Stimulated activated effector memory CD8-positive, alpha-beta T cell treated with anti-CD3 and anti-CD28 coated beads, Interleukin-12 subunit alpha, Interleukin-12 subunit beta, amount 100 ng/mL, for 72 hours (primary cell): ENCODE measurements at regions not wholly inside any gene's neighbourhood (a gene's known extent, or its start where the extent isn't known, plus 50 kb on each side); places are given as distances from the start of the nearest gene placed in this dataset.
"Not testable (repeated sequence)": the region's sequence is repeated elsewhere in the genome, so short reads cannot be mapped to it uniquely, and the experiment has no call there.

Experiments
- ATAC-seq: fragments of 150-1000 bp; cut with Tn5 transposase; 2 replicates; pipeline ENCODE4 v1.10.0; 2021
- DNase-seq, 2 donors: peaks; one replicate each; pipeline ENCODE4 v3.0.0; 2021 to 2022; ENCODE audit warnings: low spot score in 2 of 2
- H3K27ac Mint-ChIP-seq: one replicate; pipeline ENCODE4 v1.8.0; 2022; ENCODE audit warnings: mild to moderate bottlenecking, mixed read lengths
- H3K36me3 Mint-ChIP-seq: one replicate; pipeline ENCODE4 v1.8.0; 2022; ENCODE audit warnings: mild to moderate bottlenecking, mixed read lengths
- H3K4me1 Mint-ChIP-seq: one replicate; pipeline ENCODE4 v1.8.0; 2022; ENCODE audit warnings: mixed read lengths
- H3K4me3 Mint-ChIP-seq: one replicate; pipeline ENCODE4 v1.8.0; 2022; ENCODE audit warnings: mild to moderate bottlenecking, mixed read lengths
- H3K9me3 Mint-ChIP-seq: one replicate; pipeline ENCODE4 v1.8.0; 2022; ENCODE audit warnings: mixed read lengths

- ATAC-seq, H3K4me3 Mint-ChIP-seq, H3K4me1 Mint-ChIP-seq, H3K27ac Mint-ChIP-seq, H3K9me3 Mint-ChIP-seq, DNase-seq, H3K36me3 Mint-ChIP-seq: not testable (repeated sequence)
These were observed 793.5 kb downstream of the NR4A2 start for GRCh38 chr2:155539028-155539427.

DNA sequence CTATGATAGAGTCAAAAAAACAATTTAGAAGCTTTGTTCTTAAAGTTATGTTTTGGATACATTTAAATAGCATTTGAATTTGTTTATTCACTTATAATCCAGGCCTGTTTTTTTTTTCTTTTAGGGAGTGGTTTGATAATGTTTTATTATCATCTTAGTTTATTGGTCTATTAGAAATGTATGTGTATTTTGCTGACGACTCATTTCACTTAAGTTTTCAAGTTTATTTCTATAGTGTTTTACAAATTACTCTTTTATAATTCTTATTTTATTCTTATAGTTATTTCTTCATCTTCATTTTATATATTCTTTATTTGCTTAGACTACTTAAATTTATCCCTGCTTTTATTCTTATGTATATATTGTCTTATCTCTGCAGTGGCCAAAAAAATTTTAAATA is 804.5 kb downstream of the NR4A2 start:
- Mint-ChIP-seq H3K9me3 (peaks cover 10% of the 10 kb centered on the region), H3K4me1 (no peaks in the 10 kb centered on the region), H3K27ac (no peak overlapping the region), H3K36me3 (no peaks in the 10 kb centered on the region), H3K4me3 (no peak overlapping the region)
- no peak for ATAC-seq
- DNase-seq, result no peak

DNA sequence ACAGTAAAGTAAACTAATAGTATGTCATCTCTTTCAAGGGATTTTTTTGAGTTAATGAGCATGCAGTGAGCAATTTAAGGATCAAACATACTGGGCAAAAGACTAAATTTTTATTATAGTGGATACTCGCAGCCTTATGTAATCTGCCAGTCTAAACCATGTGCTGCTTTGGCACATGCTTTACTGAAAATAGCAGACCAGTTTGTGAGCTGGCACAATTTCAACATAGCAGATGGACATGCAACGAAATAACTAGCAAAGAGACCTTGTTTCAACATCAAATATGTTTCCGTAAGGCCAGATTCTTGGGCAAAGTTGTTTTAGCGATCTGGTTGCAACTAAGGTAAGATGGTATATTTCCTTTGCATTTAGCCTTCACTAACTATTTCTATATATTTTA is 807.3 kb downstream of the NR4A2 start:
- no peak overlapping the region for H3K27ac Mint-ChIP-seq
- H3K9me3 Mint-ChIP-seq, result peaks cover 7% of the 10 kb centered on the region
- no peak for DNase-seq

DNA sequence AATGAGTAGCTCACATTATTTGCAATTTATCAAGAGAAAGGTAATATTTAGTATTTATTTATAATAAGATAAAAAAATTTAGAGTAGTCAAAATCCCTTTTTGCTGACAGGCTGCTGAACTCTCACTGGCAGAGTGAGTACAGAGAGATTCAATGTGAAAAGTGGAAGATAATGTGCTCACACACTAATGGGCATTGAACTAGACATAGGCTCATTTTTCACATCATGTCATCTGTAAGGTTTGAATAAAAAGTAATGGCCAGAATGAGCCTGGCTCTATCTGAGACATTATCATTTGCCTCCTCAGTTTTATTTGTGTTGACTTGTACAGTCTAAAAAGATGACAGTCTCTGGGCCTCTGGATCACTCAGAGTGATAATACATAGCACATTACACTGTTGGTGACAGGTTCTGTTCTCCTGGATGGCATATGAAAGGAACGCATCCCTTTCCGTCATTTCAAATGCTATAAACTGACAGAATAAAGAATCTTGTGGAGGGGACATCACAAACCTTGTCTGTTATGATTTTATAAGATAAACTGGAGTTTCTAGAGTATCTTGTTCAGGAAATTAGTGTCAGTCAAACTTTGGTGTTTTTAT is 812.9 kb downstream of the NR4A2 start:
- Mint-ChIP-seq H3K4me3 (no peak overlapping the region), H3K9me3 (peaks cover 11% of the 10 kb centered on the region), H3K36me3 (no peaks in the 10 kb centered on the region), H3K4me1 (no peaks in the 10 kb centered on the region), H3K27ac (no peak overlapping the region)
- DNase-seq (no peak), ATAC-seq (no peak)

More for the DNA sequence above, 807.3 kb downstream of the NR4A2 start:
- Mint-ChIP-seq H3K4me3 (no peak overlapping the region), H3K4me1 (no peaks in the 10 kb centered on the region), H3K36me3 (no peaks in the 10 kb centered on the region)
- no peak for ATAC-seq

- no peak for ATAC-seq
- DNase-seq, result no peak
These were observed 814.4 kb downstream of the NR4A2 start for GRCh38 chr2:155518094-155518493.

DNA sequence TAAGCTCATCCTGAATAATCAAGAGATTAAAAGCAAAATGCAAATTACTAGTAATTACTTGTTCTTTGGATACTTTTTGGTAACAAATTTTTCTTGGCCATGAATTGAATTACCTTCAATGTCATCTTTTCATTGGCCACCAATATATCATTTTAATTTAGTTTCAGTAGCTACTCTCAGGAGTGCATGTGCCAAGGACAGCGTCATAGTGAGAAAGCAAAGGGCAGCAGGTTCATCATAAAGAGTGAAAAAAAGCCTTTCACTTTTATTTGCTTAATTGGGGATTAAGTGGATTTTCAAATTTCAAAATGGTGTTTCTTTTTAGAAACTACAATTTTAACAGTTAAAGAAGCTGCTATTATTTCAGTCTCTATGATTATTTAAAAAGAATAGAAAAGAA is 815.2 kb downstream of the NR4A2 start:
- H3K36me3 Mint-ChIP-seq, result no peaks in the 10 kb centered on the region
- no peaks in the 10 kb centered on the region for H3K4me1 Mint-ChIP-seq
- ATAC-seq, result no peak
- no peak for DNase-seq
- H3K4me3 Mint-ChIP-seq, result no peak overlapping the region
- no peak overlapping the region for H3K27ac Mint-ChIP-seq
- peaks cover 14% of the 10 kb centered on the region for H3K9me3 Mint-ChIP-seq

More at GRCh38 chr2:155518094-155518493, 814.4 kb downstream of the NR4A2 start:
- Mint-ChIP-seq H3K36me3 (no peaks in the 10 kb centered on the region), H3K4me3 (no peak overlapping the region), H3K27ac (no peak overlapping the region), H3K9me3 (peaks cover 14% of the 10 kb centered on the region), H3K4me1 (no peaks in the 10 kb centered on the region)

- H3K9me3 Mint-ChIP-seq, result peaks cover 12% of the 10 kb centered on the region
- H3K4me1 Mint-ChIP-seq, result no peaks in the 10 kb centered on the region
- no peak for ATAC-seq
- H3K27ac Mint-ChIP-seq, result no peak overlapping the region
- H3K36me3 Mint-ChIP-seq, result no peaks in the 10 kb centered on the region
- no peak overlapping the region for H3K4me3 Mint-ChIP-seq
- DNase-seq, result no peak
These were observed 814.8 kb downstream of the KCNJ3 start for GRCh38 chr2:155513248-155513647.

DNA sequence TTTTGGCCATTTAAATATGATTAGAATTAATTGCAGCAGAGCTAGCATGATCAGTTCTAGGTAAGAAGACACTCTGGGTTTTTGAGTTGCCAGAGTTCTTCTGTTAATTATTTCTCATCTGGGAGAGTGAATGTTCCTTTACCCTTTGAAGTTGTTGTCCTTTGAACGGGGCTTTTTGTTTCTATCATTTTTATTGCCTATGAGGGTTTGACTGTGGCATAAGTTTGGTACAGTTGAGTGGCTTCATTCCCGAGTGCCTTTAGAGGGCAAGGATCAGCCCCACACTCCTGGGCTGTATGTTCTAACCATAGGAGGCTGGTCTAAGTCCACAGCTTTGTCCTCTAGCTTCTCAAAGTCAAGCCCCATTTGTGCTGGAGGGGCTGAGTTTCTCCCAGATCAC is 804.3 kb downstream of the KCNJ3 start:
- no peaks in the 10 kb centered on the region for H3K4me1 Mint-ChIP-seq
- H3K36me3 Mint-ChIP-seq, result no peaks in the 10 kb centered on the region
- no peak overlapping the region for H3K4me3 Mint-ChIP-seq
- DNase-seq, result no peak
- no peak for ATAC-seq
- no peak overlapping the region for H3K27ac Mint-ChIP-seq
- H3K9me3 Mint-ChIP-seq, result peaks cover 19% of the 10 kb centered on the region

- no peak overlapping the region for H3K27ac Mint-ChIP-seq
- no peak overlapping the region for H3K4me3 Mint-ChIP-seq
- peaks cover 6% of the 10 kb centered on the region for H3K9me3 Mint-ChIP-seq
- H3K36me3 Mint-ChIP-seq, result no peaks in the 10 kb centered on the region
- no peaks in the 10 kb centered on the region for H3K4me1 Mint-ChIP-seq
- ATAC-seq, result no peak
- DNase-seq, result no peak
These were observed 799.6 kb downstream of the KCNJ3 start for GRCh38 chr2:155498106-155498505.

DNA sequence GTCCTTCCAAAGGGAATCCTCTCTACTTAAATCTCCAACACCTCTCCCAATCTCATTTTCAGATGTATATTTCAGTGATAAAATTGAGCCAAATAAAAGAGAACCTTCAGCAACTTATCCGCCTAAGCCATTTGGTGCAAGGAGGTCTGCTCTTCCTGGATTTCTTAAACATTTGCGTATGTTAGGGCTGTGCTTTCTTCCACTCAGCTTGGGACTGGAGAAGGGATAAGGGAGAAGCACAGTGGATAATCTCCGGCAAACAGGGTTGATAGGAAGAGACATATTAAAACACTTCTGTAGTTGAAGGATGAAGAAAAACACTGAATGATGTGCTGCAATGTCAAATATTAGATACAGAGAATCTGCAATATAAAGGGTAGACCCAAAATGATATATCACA is 796.2 kb downstream of the KCNJ3 start:
- no peaks in the 10 kb centered on the region for H3K36me3 Mint-ChIP-seq
- no peak for DNase-seq
- H3K4me1 Mint-ChIP-seq, result no peaks in the 10 kb centered on the region
- ATAC-seq, result no peak
- no peak overlapping the region for H3K27ac Mint-ChIP-seq
- H3K9me3 Mint-ChIP-seq, result peaks cover 6% of the 10 kb centered on the region
- no peak overlapping the region for H3K4me3 Mint-ChIP-seq

GRCh38 chr2:155485141-155485842 is 786.8 kb downstream of the KCNJ3 start:
- H3K4me1 Mint-ChIP-seq, result no peaks in the 10 kb centered on the region
- DNase-seq (no peak), ATAC-seq (no peak)
- no peak overlapping the region for H3K4me3 Mint-ChIP-seq
- H3K27ac Mint-ChIP-seq, result no peak overlapping the region
- H3K36me3 Mint-ChIP-seq, result no peaks in the 10 kb centered on the region
- peaks cover 5% of the 10 kb centered on the region for H3K9me3 Mint-ChIP-seq

DNA sequence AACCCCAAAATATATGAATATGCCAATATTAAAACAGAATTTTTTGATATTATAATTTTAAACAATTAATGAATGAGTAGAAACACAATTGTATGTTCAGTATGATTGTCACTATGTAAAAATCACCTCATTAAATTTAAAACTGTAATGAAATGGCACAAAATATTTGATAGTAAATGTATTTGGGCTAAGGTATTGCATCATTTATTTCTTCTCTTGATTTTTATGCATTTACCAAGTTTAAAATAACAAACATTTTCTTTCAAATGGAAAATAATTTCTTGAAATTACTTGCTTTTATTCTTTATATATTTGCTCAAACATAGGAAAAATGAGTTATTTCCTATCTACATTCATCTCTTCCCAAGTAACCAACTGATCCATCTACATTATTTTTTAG is 782.6 kb downstream of the KCNJ3 start:
- Mint-ChIP-seq H3K4me1 (no peaks in the 10 kb centered on the region), H3K9me3 (peaks cover 11% of the 10 kb centered on the region), H3K27ac (no peak overlapping the region), H3K36me3 (no peaks in the 10 kb centered on the region), H3K4me3 (no peak overlapping the region)
- DNase-seq (no peak), ATAC-seq (no peak)

DNA sequence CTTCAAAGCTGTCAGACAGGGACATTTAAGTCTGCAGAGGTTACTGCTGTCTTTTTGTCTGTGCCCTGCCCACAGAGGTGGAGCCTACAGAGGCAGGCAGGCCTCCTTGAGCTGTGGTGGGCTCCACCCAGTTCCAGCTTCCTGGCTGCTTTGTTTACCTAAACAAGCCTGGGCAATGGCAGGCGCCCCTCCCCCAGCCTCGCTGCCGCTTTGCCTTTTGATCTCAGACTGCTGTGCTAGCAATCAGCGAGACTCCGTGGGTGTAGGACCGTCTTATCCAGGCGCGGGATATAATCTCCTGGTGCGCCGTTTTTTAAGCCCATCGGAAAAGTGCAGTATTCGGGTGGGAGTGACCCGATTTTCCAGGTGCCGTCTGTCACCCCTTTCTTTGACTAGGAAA is 773.5 kb downstream of the KCNJ3 start:
- H3K4me1 Mint-ChIP-seq, H3K36me3 Mint-ChIP-seq, DNase-seq, ATAC-seq, H3K4me3 Mint-ChIP-seq, H3K27ac Mint-ChIP-seq: not testable (repeated sequence)
- peaks cover 11% of the 10 kb centered on the region for H3K9me3 Mint-ChIP-seq

DNA sequence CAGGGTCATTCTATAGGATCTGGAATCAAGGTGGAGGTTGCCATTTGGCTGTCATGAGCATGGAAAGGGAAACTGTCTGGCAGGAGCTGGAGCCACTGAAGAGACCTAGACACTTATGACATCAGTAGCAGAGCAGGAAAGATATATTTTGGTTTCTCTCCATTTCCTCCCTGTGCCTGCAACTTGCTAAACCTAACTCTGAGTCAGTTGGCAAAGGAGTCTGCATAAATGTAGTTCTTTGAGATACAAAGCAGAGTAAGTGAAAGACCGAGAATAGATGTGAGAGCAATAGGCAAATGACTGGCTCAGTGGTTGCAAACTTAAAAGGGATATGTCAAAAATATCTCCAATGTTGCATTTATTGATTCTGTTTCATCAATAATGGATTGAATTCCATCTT is 757.7 kb downstream of the KCNJ3 start:
- Mint-ChIP-seq H3K27ac (no peak overlapping the region), H3K36me3 (no peaks in the 10 kb centered on the region), H3K4me1 (no peaks in the 10 kb centered on the region), H3K4me3 (no peak overlapping the region), H3K9me3 (peaks cover 8% of the 10 kb centered on the region)
- no peak for DNase-seq
- ATAC-seq, result no peak

- Mint-ChIP-seq H3K4me3 (no peak overlapping the region), H3K36me3 (no peaks in the 10 kb centered on the region), H3K4me1 (no peaks in the 10 kb centered on the region), H3K9me3 (peaks cover 13% of the 10 kb centered on the region), H3K27ac (no peak overlapping the region)
- DNase-seq (no peak), ATAC-seq (no peak)
These were observed 744.4 kb downstream of the KCNJ3 start for GRCh38 chr2:155442755-155443372.

- H3K4me1 Mint-ChIP-seq, result no peaks in the 10 kb centered on the region
- H3K36me3 Mint-ChIP-seq, result no peaks in the 10 kb centered on the region
- H3K4me3 Mint-ChIP-seq, result no peak overlapping the region
- DNase-seq (no peak), ATAC-seq (no peak)
- peaks cover 13% of the 10 kb centered on the region for H3K9me3 Mint-ChIP-seq
- no peak overlapping the region for H3K27ac Mint-ChIP-seq
These were observed 743.6 kb downstream of the KCNJ3 start for GRCh38 chr2:155442088-155442487.
